Osteoblast (primary cell): ENCODE measurements at regions not wholly inside any gene's neighbourhood (a gene's known extent, or its start where the extent isn't known, plus 50 kb on each side); places are given as distances from the start of the nearest gene placed in this dataset.

ENCODE experiments used
- DNase-seq: peaks from one replicate; pipeline ENCODE4 v3.0.0; 2011; ENCODE audit warnings: low spot score, mixed read lengths; ENCODE audit not compliant: insufficient read length; ENCODE audit errors: missing footprints
- H2AFZ ChIP-seq: 2 replicates; pipeline ENCODE4 v1.6.0; 2011; ENCODE audit warnings: mild to moderate bottlenecking, low read length
- H3K27ac ChIP-seq: 2 replicates; pipeline ENCODE4 v1.5.1; 2011; ENCODE audit warnings: mild to moderate bottlenecking, low read depth, low read length, moderate library complexity
- H3K27me3 ChIP-seq: 2 replicates; pipeline ENCODE4 v1.6.0; 2012; ENCODE audit warnings: mild to moderate bottlenecking, control low read depth, inconsistent platforms, low read length, moderate library complexity; ENCODE audit not compliant: insufficient read depth
- H3K36me3 ChIP-seq: 2 replicates; pipeline ENCODE4 v1.5.1; 2011; ENCODE audit warnings: mild to moderate bottlenecking, low read length, control low read depth, moderate library complexity; ENCODE audit not compliant: insufficient read depth
- H3K4me1 ChIP-seq: 2 replicates; pipeline ENCODE4 v1.5.1; 2011; ENCODE audit warnings: mild to moderate bottlenecking, low read length, control low read depth, moderate library complexity; ENCODE audit not compliant: insufficient read depth
- H3K4me2 ChIP-seq: 2 replicates; pipeline ENCODE4 v1.6.0; 2011; ENCODE audit warnings: mild to moderate bottlenecking, low read length; ENCODE audit not compliant: insufficient read depth
- H3K4me3 ChIP-seq: fragments of 200-600 bp; sonication (generic); 3 replicates; pipeline ENCODE4 v1.5.1; 2012; ENCODE audit warnings: mild to moderate bottlenecking, low read length, inconsistent platforms; ENCODE audit not compliant: insufficient read depth
- H3K79me2 ChIP-seq: 2 replicates; pipeline ENCODE4 v1.6.0; 2012; ENCODE audit warnings: mild to moderate bottlenecking, low read length, control low read depth, inconsistent platforms; ENCODE audit not compliant: insufficient read depth
- H3K9me3 ChIP-seq: 2 replicates; pipeline ENCODE4 v1.5.1; 2011; ENCODE audit warnings: low read depth, low read length, control low read depth
- H4K20me1 ChIP-seq: 2 replicates; pipeline ENCODE4 v1.6.0; 2012; ENCODE audit warnings: mild to moderate bottlenecking, low read length, control low read depth; ENCODE audit not compliant: insufficient read depth
- TF ChIP-seq, protein P1 (sequence below): IDR thresholded peaks from 2 replicates; pipeline ENCODE4 v1.5.1; 2011; ENCODE audit warnings: mild to moderate bottlenecking, low read depth, low read length, moderate library complexity; ENCODE audit errors: extremely low read depth

GRCh38 chr3:83065851-83066460 lies 1304.5 kb upstream of the GBE1 start:
- Histone ChIP-seq H3K79me2 (no peaks in the 10 kb centered on the region), H3K4me3 (no peak overlapping the region), H3K27me3 (no peaks in the 10 kb centered on the region), H3K9me3 (peaks cover 10% of the 10 kb centered on the region), H4K20me1 (no peaks in the 10 kb centered on the region), H3K4me1 (no peaks in the 10 kb centered on the region), H3K4me2 (no peak overlapping the region), H3K27ac (no peak overlapping the region), H3K36me3 (no peaks in the 10 kb centered on the region), H2AFZ (no peak overlapping the region)
- TF ChIP-seq, protein P1, sequence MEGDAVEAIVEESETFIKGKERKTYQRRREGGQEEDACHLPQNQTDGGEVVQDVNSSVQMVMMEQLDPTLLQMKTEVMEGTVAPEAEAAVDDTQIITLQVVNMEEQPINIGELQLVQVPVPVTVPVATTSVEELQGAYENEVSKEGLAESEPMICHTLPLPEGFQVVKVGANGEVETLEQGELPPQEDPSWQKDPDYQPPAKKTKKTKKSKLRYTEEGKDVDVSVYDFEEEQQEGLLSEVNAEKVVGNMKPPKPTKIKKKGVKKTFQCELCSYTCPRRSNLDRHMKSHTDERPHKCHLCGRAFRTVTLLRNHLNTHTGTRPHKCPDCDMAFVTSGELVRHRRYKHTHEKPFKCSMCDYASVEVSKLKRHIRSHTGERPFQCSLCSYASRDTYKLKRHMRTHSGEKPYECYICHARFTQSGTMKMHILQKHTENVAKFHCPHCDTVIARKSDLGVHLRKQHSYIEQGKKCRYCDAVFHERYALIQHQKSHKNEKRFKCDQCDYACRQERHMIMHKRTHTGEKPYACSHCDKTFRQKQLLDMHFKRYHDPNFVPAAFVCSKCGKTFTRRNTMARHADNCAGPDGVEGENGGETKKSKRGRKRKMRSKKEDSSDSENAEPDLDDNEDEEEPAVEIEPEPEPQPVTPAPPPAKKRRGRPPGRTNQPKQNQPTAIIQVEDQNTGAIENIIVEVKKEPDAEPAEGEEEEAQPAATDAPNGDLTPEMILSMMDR, result no peak
- DNase-seq, result no peak

- H2AFZ ChIP-seq, result no peak overlapping the region
- no peak overlapping the region for H3K27ac ChIP-seq
- no peak overlapping the region for H3K4me3 ChIP-seq
- no peak overlapping the region for H3K4me2 ChIP-seq
- H3K36me3 ChIP-seq, result no peaks in the 10 kb centered on the region
- TF ChIP-seq, protein P1, result no peak
- no peaks in the 10 kb centered on the region for H3K4me1 ChIP-seq
- H3K27me3 ChIP-seq, result no peaks in the 10 kb centered on the region
- DNase-seq, result no peak
- H3K79me2 ChIP-seq, result no peaks in the 10 kb centered on the region
- no peaks in the 10 kb centered on the region for H4K20me1 ChIP-seq
- peaks cover 8% of the 10 kb centered on the region for H3K9me3 ChIP-seq
Measured at GRCh38 chr3:83063446-83063845, 1302.0 kb upstream of the GBE1 start.

- Histone ChIP-seq H3K9me3 (no peaks in the 10 kb centered on the region), H4K20me1 (no peaks in the 10 kb centered on the region), H3K27ac (no peak overlapping the region), H3K4me1 (no peaks in the 10 kb centered on the region), H3K4me2 (no peak overlapping the region), H3K27me3 (no peaks in the 10 kb centered on the region), H3K79me2 (no peaks in the 10 kb centered on the region), H3K4me3 (no peak overlapping the region), H2AFZ (no peak overlapping the region), H3K36me3 (no peaks in the 10 kb centered on the region)
- DNase-seq, result no peak
- TF ChIP-seq, protein P1, result no peak
Measured at GRCh38 chr3:83048556-83048955, 1287.1 kb upstream of the GBE1 start.

DNA sequence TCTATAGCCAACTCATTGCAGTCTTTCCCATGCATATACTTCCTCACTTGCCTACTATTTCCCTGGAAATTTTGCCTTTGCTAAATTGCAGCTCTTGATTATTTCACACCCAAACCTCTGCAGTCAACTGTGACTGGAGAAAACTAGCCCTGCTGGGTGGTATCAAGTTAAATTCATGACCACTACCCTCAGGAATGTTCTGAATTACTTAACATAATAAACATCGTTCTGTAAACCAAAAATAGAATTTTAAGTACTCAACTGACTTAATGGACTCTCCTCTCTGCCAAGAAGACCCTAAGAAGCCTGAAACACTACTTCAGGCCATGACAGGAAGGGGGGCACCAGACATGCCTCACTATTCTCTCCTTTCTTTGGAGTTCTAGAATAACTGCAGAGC lies 1278.0 kb upstream of the GBE1 start:
- Histone ChIP-seq H3K27me3 (no peaks in the 10 kb centered on the region), H3K27ac (no peak overlapping the region), H4K20me1 (no peaks in the 10 kb centered on the region), H2AFZ (no peak overlapping the region), H3K79me2 (no peaks in the 10 kb centered on the region), H3K4me1 (no peaks in the 10 kb centered on the region), H3K36me3 (no peaks in the 10 kb centered on the region), H3K4me3 (no peak overlapping the region), H3K4me2 (no peak overlapping the region), H3K9me3 (no peaks in the 10 kb centered on the region)
- no peak for DNase-seq
- TF ChIP-seq, protein P1, result no peak
